CD4-positive, alpha-beta memory T cell (primary cell): ENCODE measurements at regions not wholly inside any gene's neighbourhood (a gene's known extent, or its start where the extent isn't known, plus 50 kb on each side); places are given as distances from the start of the nearest gene placed in this dataset.

Source experiments
- CTCF ChIA-PET: fragments of 350-600 bp; sonication (Branson Sonifier 250); formaldehyde crosslinking; loops from one replicate; lab custom pipeline; 2021; ENCODE audit warnings: inconsistent platforms; ENCODE audit not compliant: partially characterized antibody; lab: Charles Lee
- POLR2A ChIA-PET: fragments of 350-600 bp; sonication (Branson Sonifier 250); formaldehyde crosslinking; loops from one replicate; lab custom pipeline; 2021; ENCODE audit not compliant: partially characterized antibody; lab: Charles Lee
- DNase-seq, 5 donors: peaks; one replicate each; pipeline versions ENCODE4 v3.0.0 to v3.0.0-alpha.2; 2020 to 2022; ENCODE audit warnings: mixed read lengths in 1 of 5
- H3K27ac ChIP-seq: one replicate; pipeline ENCODE4 v1.7.0; 2013; ENCODE audit warnings: low read depth, low read length
- H3K27me3 ChIP-seq: 2 replicates; pipeline ENCODE4 v1.7.0; 2013; ENCODE audit warnings: mild to moderate bottlenecking, low read length, moderate library complexity; ENCODE audit not compliant: insufficient read depth
- H3K36me3 ChIP-seq: 2 replicates; pipeline ENCODE4 v1.7.0; 2013; ENCODE audit warnings: mild to moderate bottlenecking, low read length, moderate library complexity; ENCODE audit not compliant: insufficient read depth
- H3K4me1 ChIP-seq: 2 replicates; pipeline ENCODE4 v1.7.0; 2013; ENCODE audit warnings: mild to moderate bottlenecking, low read length, moderate library complexity; ENCODE audit not compliant: insufficient read depth
- H3K4me3 ChIP-seq, 2 donors: one replicate each; pipeline ENCODE4 v1.7.0; 2013; ENCODE audit warnings: low read length in 2 of 2, mild to moderate bottlenecking in 1 of 2
- H3K9me3 ChIP-seq, 2 donors: one replicate each; pipeline ENCODE4 v1.7.0; 2013; ENCODE audit warnings: low read length in 2 of 2, control low read depth in 1 of 2; ENCODE audit not compliant: control insufficient read depth in 1 of 2
- H3K27ac Mint-ChIP-seq, 7 donors: one replicate each; pipeline ENCODE4 v1.8.0; 2020 to 2021; ENCODE audit warnings: mixed read lengths in 7 of 7, mild to moderate bottlenecking in 6 of 7, inconsistent platforms in 3 of 7, moderate library complexity in 3 of 7
- H3K27me3 Mint-ChIP-seq, 2 donors: one replicate each; pipeline ENCODE4 v1.8.0; 2020 to 2021; ENCODE audit warnings: mixed read lengths in 2 of 2
- H3K36me3 Mint-ChIP-seq, 2 donors: one replicate each; pipeline ENCODE4 v1.8.0; 2020 to 2021; ENCODE audit warnings: mixed read lengths in 2 of 2, inconsistent platforms in 1 of 2, mild to moderate bottlenecking in 1 of 2
- H3K4me1 Mint-ChIP-seq, 4 donors: one replicate each; pipeline ENCODE4 v1.8.0; 2020 to 2021; ENCODE audit warnings: mixed read lengths in 4 of 4, mild to moderate bottlenecking in 1 of 4
- H3K4me3 Mint-ChIP-seq, 8 donors: one replicate each; pipeline ENCODE4 v1.8.0; 2020 to 2021; ENCODE audit warnings: mixed read lengths in 8 of 8, mild to moderate bottlenecking in 7 of 8, moderate library complexity in 6 of 8, inconsistent platforms in 3 of 8
- H3K9me3 Mint-ChIP-seq, 8 donors: one replicate each; pipeline ENCODE4 v1.8.0; 2020 to 2021; ENCODE audit warnings: mixed read lengths in 8 of 8, mild to moderate bottlenecking in 5 of 8, inconsistent platforms in 3 of 8, moderate library complexity in 1 of 8
- intact Hi-C: fragments of 100-400 bp; cut with micrococcal nuclease; formaldehyde crosslinking; loops from one replicate; pipeline ENCODE4 v1.15.1; 2023

GRCh38 chr2:57882895-57883515 lies 163.6 kb upstream of the VRK2 start:
- peaks cover 0 to 2% of the 10 kb centered on the region in 2 donors for H3K27me3 Mint-ChIP-seq
- Histone ChIP-seq H3K27ac (no peak overlapping the region), H3K36me3 (no peaks in the 10 kb centered on the region), H3K9me3 (no peaks in the 10 kb centered on the region), H3K4me1 (no peaks in the 10 kb centered on the region), H3K27me3 (no peaks in the 10 kb centered on the region), H3K4me3 (no peak overlapping the region)
- H3K27ac Mint-ChIP-seq: no peak overlapping the region
- no peaks in the 10 kb centered on the region for H3K9me3 Mint-ChIP-seq
- ChIA-PET POLR2A (no interaction called here), CTCF (no interaction called here)
- H3K4me1 Mint-ChIP-seq: peaks cover 0 to under 1% (median 0%) of the 10 kb centered on the region in 4 donors
- no peaks in the 10 kb centered on the region for H3K36me3 Mint-ChIP-seq
- DNase-seq: no peak
- intact Hi-C loops: no loop called here
- no peak overlapping the region for H3K4me3 Mint-ChIP-seq

GRCh38 chr2:57884281-57884680 lies 162.3 kb upstream of the VRK2 start:
- Histone ChIP-seq H3K27me3 (no peaks in the 10 kb centered on the region), H3K4me1 (no peaks in the 10 kb centered on the region), H3K27ac (no peak overlapping the region), H3K4me3 (no peak overlapping the region), H3K9me3 (no peaks in the 10 kb centered on the region), H3K36me3 (no peaks in the 10 kb centered on the region)
- Mint-ChIP-seq H3K4me3 (no peak overlapping the region), H3K36me3 (no peaks in the 10 kb centered on the region), H3K4me1 (peaks cover 3 to 7% (median 4%) of the 10 kb centered on the region in 4 donors), H3K27ac (no peak overlapping the region), H3K27me3 (peaks cover 2% of the 10 kb centered on the region in 2 donors), H3K9me3 (no peaks in the 10 kb centered on the region)
- POLR2A ChIA-PET: no interaction called here
- CTCF ChIA-PET: interaction anchor here (1.1 kb wide), 1 partner anchor 21 kb away, joined by 3 read pairs; no protein-coding TSS in a partner anchor
- intact Hi-C loops: no loop called here
- DNase-seq: no peak

GRCh38 chr2:57885742-57886141 lies 160.9 kb upstream of the VRK2 start:
- peaks cover 2% of the 10 kb centered on the region in 2 donors for H3K27me3 Mint-ChIP-seq
- POLR2A ChIA-PET: no interaction called here
- Histone ChIP-seq H3K27ac (no peak overlapping the region), H3K4me1 (no peaks in the 10 kb centered on the region), H3K27me3 (no peaks in the 10 kb centered on the region), H3K4me3 (no peak overlapping the region), H3K36me3 (no peaks in the 10 kb centered on the region), H3K9me3 (no peaks in the 10 kb centered on the region)
- intact Hi-C loops: no loop called here
- H3K9me3 Mint-ChIP-seq: no peaks in the 10 kb centered on the region
- H3K4me3 Mint-ChIP-seq: no peak overlapping the region
- no peak for DNase-seq
- H3K4me1 Mint-ChIP-seq: peaks cover 3 to 7% (median 4%) of the 10 kb centered on the region in 4 donors
- CTCF ChIA-PET: no interaction called here
- no peaks in the 10 kb centered on the region for H3K36me3 Mint-ChIP-seq
- H3K27ac Mint-ChIP-seq: no peak overlapping the region

- Mint-ChIP-seq H3K4me1 (peaks cover 3 to 7% (median 4%) of the 10 kb centered on the region in 4 donors), H3K27me3 (peaks cover 2% of the 10 kb centered on the region in 2 donors), H3K4me3 (no peak overlapping the region), H3K36me3 (no peaks in the 10 kb centered on the region), H3K27ac (no peak overlapping the region), H3K9me3 (no peaks in the 10 kb centered on the region)
- Histone ChIP-seq H3K27ac (no peak overlapping the region), H3K4me3 (no peak overlapping the region), H3K27me3 (no peaks in the 10 kb centered on the region), H3K4me1 (no peaks in the 10 kb centered on the region), H3K9me3 (no peaks in the 10 kb centered on the region), H3K36me3 (no peaks in the 10 kb centered on the region)
- ChIA-PET POLR2A (no interaction called here), CTCF (no interaction called here)
- no peak for DNase-seq
- intact Hi-C loops: no loop called here
Observed at GRCh38 chr2:57886161-57886786, 160.3 kb upstream of the VRK2 start.

GRCh38 chr2:57888463-57888862 lies 158.1 kb upstream of the VRK2 start:
- intact Hi-C loops: no loop called here
- no peaks in the 10 kb centered on the region for H3K4me1 ChIP-seq
- H3K9me3 ChIP-seq: no peaks in the 10 kb centered on the region
- Mint-ChIP-seq H3K4me1 (peaks cover 3 to 7% (median 4%) of the 10 kb centered on the region in 4 donors), H3K9me3 (no peaks in the 10 kb centered on the region), H3K4me3 (no peak overlapping the region), H3K27ac (peak overlapping the region in 1 of 7 donors; percentile 62), H3K36me3 (no peaks in the 10 kb centered on the region), H3K27me3 (peaks cover 2% of the 10 kb centered on the region in 2 donors)
- H3K4me3 ChIP-seq: no peak overlapping the region
- ChIA-PET POLR2A (no interaction called here), CTCF (interaction anchor here (1.1 kb wide), 1 partner anchor 29 kb away, joined by 3 read pairs; no protein-coding TSS in a partner anchor)
- H3K36me3 ChIP-seq: no peaks in the 10 kb centered on the region
- H3K27me3 ChIP-seq: no peaks in the 10 kb centered on the region
- no peak overlapping the region for H3K27ac ChIP-seq
- no peak for DNase-seq

GRCh38 chr2:57890464-57890863 lies 156.1 kb upstream of the VRK2 start:
- Histone ChIP-seq H3K27me3 (no peaks in the 10 kb centered on the region), H3K36me3 (no peaks in the 10 kb centered on the region), H3K27ac (no peak overlapping the region), H3K4me1 (no peaks in the 10 kb centered on the region), H3K4me3 (no peak overlapping the region), H3K9me3 (no peaks in the 10 kb centered on the region)
- peaks cover 3 to 7% (median 4%) of the 10 kb centered on the region in 4 donors for H3K4me1 Mint-ChIP-seq
- ChIA-PET CTCF (no interaction called here), POLR2A (no interaction called here)
- peaks cover 2% of the 10 kb centered on the region in 2 donors for H3K27me3 Mint-ChIP-seq
- H3K36me3 Mint-ChIP-seq: no peaks in the 10 kb centered on the region
- H3K4me3 Mint-ChIP-seq: no peak overlapping the region
- intact Hi-C loops: no loop called here
- no peaks in the 10 kb centered on the region for H3K9me3 Mint-ChIP-seq
- DNase-seq: no peak
- no peak overlapping the region for H3K27ac Mint-ChIP-seq

GRCh38 chr2:57891086-57891712 lies 155.4 kb upstream of the VRK2 start:
- H3K36me3 Mint-ChIP-seq: no peaks in the 10 kb centered on the region
- ChIA-PET CTCF (no interaction called here), POLR2A (no interaction called here)
- intact Hi-C loops: no loop called here
- no peaks in the 10 kb centered on the region for H3K27me3 ChIP-seq
- no peak overlapping the region for H3K27ac ChIP-seq
- no peaks in the 10 kb centered on the region for H3K4me1 ChIP-seq
- no peak overlapping the region for H3K27ac Mint-ChIP-seq
- no peaks in the 10 kb centered on the region for H3K9me3 ChIP-seq
- no peak for DNase-seq
- no peak overlapping the region for H3K4me3 Mint-ChIP-seq
- peaks cover 2% of the 10 kb centered on the region in 2 donors for H3K27me3 Mint-ChIP-seq
- H3K36me3 ChIP-seq: no peaks in the 10 kb centered on the region
- H3K4me3 ChIP-seq: no peak overlapping the region
- H3K4me1 Mint-ChIP-seq: peaks cover 3 to 7% (median 4%) of the 10 kb centered on the region in 4 donors
- no peaks in the 10 kb centered on the region for H3K9me3 Mint-ChIP-seq
